H1 (cell line): ENCODE measurements at regions not wholly inside any gene's neighbourhood (a gene's known extent, or its start where the extent isn't known, plus 50 kb on each side); places are given as distances from the start of the nearest gene placed in this dataset.

ENCODE experiments used
- CTCF ChIA-PET: fragments of 300-600 bp; sonication (Branson Sonifier 250); formaldehyde crosslinking; loops from one replicate; lab custom pipeline; 2021; ENCODE audit not compliant: partially characterized antibody; lab: Charles Lee
- POLR2A ChIA-PET: fragments of 300-600 bp; sonication (Branson Sonifier 250); formaldehyde crosslinking; loops from one replicate; lab custom pipeline; 2021; ENCODE audit warnings: inconsistent platforms; ENCODE audit not compliant: partially characterized antibody; lab: Charles Lee
- DNase-seq, 2 experiments: peaks; one replicate each; pipeline versions ENCODE4 v3.0.0 to v3.0.0-alpha.2; 2010 to 2022; ENCODE audit warnings: low spot score in 2 of 2, low read depth in 1 of 2, mixed read lengths in 1 of 2
- FAIRE-seq: peaks from 2 replicates; lab custom pipeline; 2011; peaks lifted over from hg19 to GRCh38; lab: Jason Lieb, UNC
- H2AFZ ChIP-seq: 2 replicates; pipeline ENCODE4 v1.8.1; 2012; ENCODE audit warnings: low read length, inconsistent platforms
- H2AK5ac ChIP-seq: 2 replicates; pipeline ENCODE4 v1.6.1; 2013; ENCODE audit warnings: low read depth, low read length
- H2BK120ac ChIP-seq: replicated peaks from 2 replicates; pipeline ENCODE3; 2013; ENCODE audit warnings: low read depth, low read length, inconsistent platforms
- H2BK12ac ChIP-seq: 2 replicates; pipeline ENCODE4 v1.6.1; 2013; ENCODE audit warnings: low read depth, low read length
- H2BK15ac ChIP-seq: 2 replicates; pipeline ENCODE4 v1.6.1; 2013; ENCODE audit warnings: low read length
- H2BK20ac ChIP-seq: 2 replicates; pipeline ENCODE4 v1.6.1; 2013; ENCODE audit warnings: low read length
- H2BK5ac ChIP-seq: 2 replicates; pipeline ENCODE4 v1.6.1; 2013; ENCODE audit warnings: low read depth, low read length
- H3K14ac ChIP-seq: 2 replicates; pipeline ENCODE4 v1.6.1; 2013; ENCODE audit warnings: inconsistent platforms; ENCODE audit not compliant: insufficient read length
- H3K18ac ChIP-seq: 2 replicates; pipeline ENCODE4 v1.6.1; 2013; ENCODE audit warnings: low read length; ENCODE audit errors: extremely low read depth
- H3K23ac ChIP-seq: 2 replicates; pipeline ENCODE4 v1.6.1; 2013; ENCODE audit warnings: inconsistent platforms; ENCODE audit not compliant: insufficient read length
- H3K23me2 ChIP-seq: 2 replicates; pipeline ENCODE4 v1.6.1; 2013; ENCODE audit warnings: low read depth, low read length
- H3K27ac ChIP-seq: 2 replicates; pipeline ENCODE4 v1.6.1; 2011; ENCODE audit warnings: low read depth, low read length, inconsistent platforms
- H3K27me3 ChIP-seq, 4 experiments: replicated peaks in 1 of 4; 1 replicate in 1 of 4; 2 replicates in 3 of 4; pipeline versions ENCODE4 v1.6.1 to v1.8.1; 2011 to 2013; ENCODE audit warnings: low read length in 3 of 4, mild to moderate bottlenecking in 3 of 4, inconsistent platforms in 2 of 4, mixed read lengths in 2 of 4, moderate library complexity in 1 of 4; ENCODE audit not compliant: control insufficient read depth in 3 of 4, insufficient read depth in 3 of 4; ENCODE audit errors: extremely low read depth in 1 of 4
- H3K36me3 ChIP-seq, 4 experiments: 2 replicates each; pipeline versions ENCODE4 v1.6.1 to v1.8.1; 2011 to 2013; ENCODE audit warnings: mild to moderate bottlenecking in 4 of 4, low read length in 3 of 4, moderate library complexity in 2 of 4, control low read depth in 1 of 4, inconsistent platforms in 1 of 4; ENCODE audit not compliant: insufficient read depth in 4 of 4, control insufficient read depth in 2 of 4
- H3K4ac ChIP-seq: replicated peaks from 2 replicates; pipeline ENCODE3; 2013; ENCODE audit warnings: low read length, low read depth, mixed read lengths, inconsistent platforms; ENCODE audit not compliant: insufficient read length
- H3K4me1 ChIP-seq, 4 experiments: replicated peaks in 1 of 4; 1 replicate in 1 of 4; 2 replicates in 3 of 4; pipeline versions ENCODE4 v1.6.1 to v1.8.1; 2011 to 2013; ENCODE audit warnings: low read length in 3 of 4, inconsistent platforms in 2 of 4, mixed read lengths in 1 of 4; ENCODE audit not compliant: insufficient read depth in 4 of 4, control insufficient read depth in 3 of 4
- H3K4me2 ChIP-seq, 2 experiments: 2 replicates each; pipeline versions ENCODE4 v1.6.1 to v1.8.1; 2011 to 2013; ENCODE audit warnings: low read depth in 2 of 2, low read length in 2 of 2, control low read depth in 1 of 2, inconsistent platforms in 1 of 2, mild to moderate bottlenecking in 1 of 2; ENCODE audit not compliant: insufficient read depth in 1 of 2
- H3K4me3 ChIP-seq, 4 experiments: fragments of 200-600, 300-600 bp in 1 of 4; sonication (generic), shearing (Covaris generic), sonication (Bioruptor Twin) in 1 of 4; 2 replicates each; pipeline versions ENCODE4 v1.5.1 to v1.8.1; 2011 to 2016; ENCODE audit warnings: low read length in 4 of 4, low read depth in 3 of 4, control low read depth in 2 of 4, inconsistent platforms in 2 of 4, mild to moderate bottlenecking in 2 of 4, mixed read lengths in 1 of 4, moderate library complexity in 1 of 4; ENCODE audit not compliant: insufficient read depth in 2 of 4; ENCODE audit errors: extremely low read depth in 1 of 4
- H3K56ac ChIP-seq: replicated peaks from 2 replicates; pipeline ENCODE3; 2013; ENCODE audit warnings: low read depth, mild to moderate bottlenecking, mixed read lengths, low read length, inconsistent platforms; ENCODE audit not compliant: insufficient read length
- H3K79me1 ChIP-seq: 2 replicates; pipeline ENCODE4 v1.6.1; 2013; ENCODE audit warnings: low read depth, low read length, control low read depth
- H3K79me2 ChIP-seq, 2 experiments: 2 replicates each; pipeline versions ENCODE4 v1.6.1 to v1.8.1; 2012 to 2013; ENCODE audit warnings: low read length in 2 of 2, mild to moderate bottlenecking in 2 of 2, inconsistent platforms in 1 of 2; ENCODE audit not compliant: insufficient read depth in 2 of 2, control insufficient read depth in 1 of 2
- H3K9ac ChIP-seq, 4 experiments: replicated peaks in 1 of 4; 1 replicate in 1 of 4; 2 replicates in 3 of 4; pipeline versions ENCODE4 v1.6.1 to v1.8.1; 2011 to 2013; ENCODE audit warnings: low read depth in 3 of 4, low read length in 3 of 4, control low read depth in 2 of 4, mild to moderate bottlenecking in 2 of 4, moderate library complexity in 2 of 4, inconsistent platforms in 1 of 4; ENCODE audit errors: extremely low read depth in 1 of 4
- H3K9me3 ChIP-seq, 2 experiments: 2 replicates each; pipeline versions ENCODE4 v1.6.1 to v1.8.1; 2012 to 2013; ENCODE audit warnings: mild to moderate bottlenecking in 2 of 2, moderate library complexity in 2 of 2, control low read depth in 1 of 2, inconsistent platforms in 1 of 2, low read depth in 1 of 2, low read length in 1 of 2, mixed read lengths in 1 of 2; ENCODE audit not compliant: insufficient read depth in 2 of 2
- H4K20me1 ChIP-seq, 2 experiments: replicated peaks in 1 of 2; 2 replicates each; pipeline versions ENCODE3 to v1.8.1; 2011 to 2013; ENCODE audit warnings: inconsistent platforms in 2 of 2, low read length in 2 of 2, mild to moderate bottlenecking in 1 of 2; ENCODE audit not compliant: insufficient read depth in 2 of 2, control insufficient read depth in 1 of 2
- H4K5ac ChIP-seq: 2 replicates; pipeline ENCODE4 v1.6.1; 2013; ENCODE audit warnings: low read length, low read depth, mixed read lengths, inconsistent platforms; ENCODE audit not compliant: insufficient read length
- H4K8ac ChIP-seq: 2 replicates; pipeline ENCODE4 v1.8.0; 2013; ENCODE audit warnings: mild to moderate bottlenecking, moderate library complexity, low read length, inconsistent platforms; ENCODE audit not compliant: insufficient read depth; ENCODE audit errors: extremely low read depth
- H4K91ac ChIP-seq: replicated peaks from 2 replicates; pipeline ENCODE3; 2013; ENCODE audit warnings: low read length, mixed read lengths, inconsistent platforms; ENCODE audit not compliant: insufficient read length
- ASH2L ChIP-seq: fragments of 200-600, 300-600 bp; sonication (generic); IDR thresholded peaks from one replicate; pipeline ENCODE4 v1.7.1; 2017; ENCODE audit warnings: low read length
- EGR1 ChIP-seq: IDR thresholded peaks from 2 replicates; pipeline ENCODE4 v1.6.1; 2011; ENCODE audit warnings: low read depth, low read length, borderline replicate concordance
- EZH2 ChIP-seq: fragments of 200-600 bp; sonication (generic); IDR thresholded peaks from 2 replicates; pipeline ENCODE4 v1.7.1; 2012; ENCODE audit warnings: low read depth, mild to moderate bottlenecking, moderate library complexity, low read length, inconsistent platforms; ENCODE audit not compliant: severe bottlenecking
- NANOG ChIP-seq: IDR thresholded peaks from 2 replicates; pipeline ENCODE4 v1.6.1; 2011; ENCODE audit warnings: low read length, low read depth, mild to moderate bottlenecking, inconsistent platforms; ENCODE audit not compliant: insufficient read depth, poor library complexity, severe bottlenecking
- NRF1 ChIP-seq: IDR thresholded peaks from 2 replicates; pipeline ENCODE4 v1.6.1; 2011; ENCODE audit warnings: mild to moderate bottlenecking, low read depth, low read length, improper control_type of control experiment
- RFX5 ChIP-seq: IDR thresholded peaks from 2 replicates; pipeline ENCODE4 v1.6.1; 2011; ENCODE audit warnings: low read depth, low read length, improper control_type of control experiment, borderline replicate concordance
- SIRT6 ChIP-seq: IDR thresholded peaks from one replicate; pipeline ENCODE4 v1.7.1; 2012; ENCODE audit warnings: low read length, inconsistent platforms
- SRF ChIP-seq: IDR thresholded peaks from 2 replicates; pipeline ENCODE4 v1.6.1; 2011; ENCODE audit warnings: mild to moderate bottlenecking, low read depth, low read length, moderate library complexity
- WGBS, 2 experiments: shearing (Covaris generic) in 1 of 2; methylation state at CpG; one replicate each; pipeline versions ENCODE4 v1.1.6 to v1.1.7; 2013 to 2015; ENCODE audit warnings: low lambda C conversion rate in 2 of 2, mixed read lengths in 2 of 2, inconsistent platforms in 1 of 2, low coverage in 1 of 2, missing lambda C conversion rate in 1 of 2; ENCODE audit not compliant: insufficient replicate concordance in 2 of 2, insufficient coverage in 1 of 2, insufficient read length in 1 of 2; ENCODE audit errors: extremely low coverage in 1 of 2, missing lambda C conversion rate in 1 of 2; 5-methylcytosine and 5-hydroxymethylcytosine counted together

DNA sequence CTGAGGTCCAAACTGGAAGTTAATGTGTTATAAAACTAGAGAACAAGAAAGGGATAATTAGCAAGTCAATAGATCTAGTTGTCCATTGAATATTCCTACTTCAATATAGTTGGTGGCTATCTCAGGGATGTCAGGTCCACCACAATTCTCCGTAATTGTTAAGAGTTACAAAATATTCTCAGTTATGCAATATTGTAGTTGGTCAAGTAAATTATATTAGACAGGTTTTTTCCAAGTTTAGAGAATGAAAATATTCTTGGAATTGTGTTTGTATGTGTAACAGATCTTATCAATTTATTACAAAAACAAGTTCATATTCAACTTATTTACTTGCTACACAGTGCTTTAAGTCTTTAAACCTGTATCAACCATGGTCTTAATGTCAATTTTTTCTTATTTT, 547.4 kb downstream of the SPRY1 start:
- ChIA-PET CTCF (interaction anchor here (1.7 kb wide), 1 partner anchor 16 kb away, joined by 4 read pairs; no protein-coding TSS in a partner anchor), POLR2A (no interaction called here)
- Histone ChIP-seq H3K27me3 (no peaks in the 10 kb centered on the region), H2BK20ac (no peak overlapping the region), H2BK15ac (no peak overlapping the region), H3K36me3 (no peaks in the 10 kb centered on the region; a peak in 1 of 8 replicates), H2AFZ (no peak overlapping the region), H3K9ac (no peak overlapping the region), H3K23me2 (no peaks in the 10 kb centered on the region), H4K5ac (no peak overlapping the region), H3K14ac (no peak overlapping the region), H2BK120ac (no peak overlapping the region), H3K56ac (no peak overlapping the region), H3K79me1 (no peaks in the 10 kb centered on the region; the same call in 1 of the 2 replicates), H3K18ac (no peak overlapping the region), H4K20me1 (no peaks in the 10 kb centered on the region), H3K9me3 (no peaks in the 10 kb centered on the region), H3K4me3 (no peak overlapping the region), H4K91ac (no peak overlapping the region), H3K4ac (no peak overlapping the region), H3K23ac (no peak overlapping the region), H2BK12ac (no peak overlapping the region), H2BK5ac (no peak overlapping the region), H3K4me2 (no peak overlapping the region), H3K27ac (no peak overlapping the region), H2AK5ac (no peak overlapping the region), H3K4me1 (no peaks in the 10 kb centered on the region; a peak in 1 of 7 replicates), H4K8ac (no peak overlapping the region), H3K79me2 (no peaks in the 10 kb centered on the region)
- DNase-seq (no peak), FAIRE-seq (no peak)
- 86% methylated on average over 1 of the region's 1 CpG; no CpG with 5 or more reads in 1 of the 2 experiments for WGBS, 2 experiments
- TF ChIP-seq SIRT6 (no peak), SRF (no peak), EZH2 (no peak), RFX5 (no peak), ASH2L (no peak), EGR1 (no peak), NANOG (no peak), NRF1 (no peak)
